ENCODE measurements at regions not wholly inside any gene's neighbourhood (a gene's known extent, or its start where the extent isn't known, plus 50 kb on each side); places are given as distances from the start of the nearest gene placed in this dataset.
A peak's percentile ranks its signal among the peaks of the same experiment; 100 is the strongest.

DNA sequence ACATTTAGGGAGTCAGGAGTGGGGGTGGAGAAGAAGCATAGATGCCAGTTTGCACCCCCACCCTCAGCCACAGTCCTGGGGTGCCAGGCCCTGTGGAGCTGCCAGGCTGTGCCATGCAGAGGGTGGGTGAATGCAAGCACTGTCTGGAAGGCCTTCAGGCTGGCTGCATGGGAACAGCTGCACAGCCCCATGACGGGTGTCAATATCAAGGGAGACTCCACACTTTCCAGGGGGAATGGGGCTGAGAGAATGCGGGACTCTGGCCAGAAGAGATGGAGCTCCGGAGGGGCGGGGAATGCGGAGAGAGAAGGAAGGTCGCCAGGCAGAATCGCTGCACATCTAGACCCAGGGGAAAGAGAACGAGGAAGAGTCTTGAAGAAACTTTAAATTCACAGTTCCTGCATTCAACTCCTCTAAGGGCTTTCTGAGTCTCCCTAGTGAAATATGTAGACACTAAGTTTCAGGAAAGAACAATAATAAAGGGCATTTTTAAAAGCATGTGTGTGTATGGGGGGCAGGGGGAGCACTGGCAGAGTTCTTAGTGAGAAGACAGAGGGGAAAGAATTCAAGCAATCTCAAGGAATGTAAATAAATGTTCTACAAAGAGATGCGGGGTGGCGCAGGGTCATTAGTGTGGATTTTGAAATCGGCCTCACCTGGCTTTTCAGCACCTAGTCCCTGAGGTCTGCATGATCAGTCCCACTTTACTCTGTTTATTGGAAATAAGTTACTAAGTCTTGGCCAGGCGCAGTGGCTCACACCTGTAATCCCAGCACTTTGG is 59.1 kb downstream of the BOD1 start:
- in situ Hi-C loops (cut with HindIII; ENCODE audit: low pct_ligation_motif_present, low pct_unique_long_range_greater_than_20kb, low sequenced_read_pairs): no loop called here
- no peak for DNase-seq

- in situ Hi-C loops (cut with HindIII; ENCODE audit: low pct_ligation_motif_present, low pct_unique_long_range_greater_than_20kb, low sequenced_read_pairs): no loop called here
- DNase-seq: no peak
Observed at GRCh38 chr5:173556142-173557028, 60.1 kb downstream of the BOD1 start.

DNA sequence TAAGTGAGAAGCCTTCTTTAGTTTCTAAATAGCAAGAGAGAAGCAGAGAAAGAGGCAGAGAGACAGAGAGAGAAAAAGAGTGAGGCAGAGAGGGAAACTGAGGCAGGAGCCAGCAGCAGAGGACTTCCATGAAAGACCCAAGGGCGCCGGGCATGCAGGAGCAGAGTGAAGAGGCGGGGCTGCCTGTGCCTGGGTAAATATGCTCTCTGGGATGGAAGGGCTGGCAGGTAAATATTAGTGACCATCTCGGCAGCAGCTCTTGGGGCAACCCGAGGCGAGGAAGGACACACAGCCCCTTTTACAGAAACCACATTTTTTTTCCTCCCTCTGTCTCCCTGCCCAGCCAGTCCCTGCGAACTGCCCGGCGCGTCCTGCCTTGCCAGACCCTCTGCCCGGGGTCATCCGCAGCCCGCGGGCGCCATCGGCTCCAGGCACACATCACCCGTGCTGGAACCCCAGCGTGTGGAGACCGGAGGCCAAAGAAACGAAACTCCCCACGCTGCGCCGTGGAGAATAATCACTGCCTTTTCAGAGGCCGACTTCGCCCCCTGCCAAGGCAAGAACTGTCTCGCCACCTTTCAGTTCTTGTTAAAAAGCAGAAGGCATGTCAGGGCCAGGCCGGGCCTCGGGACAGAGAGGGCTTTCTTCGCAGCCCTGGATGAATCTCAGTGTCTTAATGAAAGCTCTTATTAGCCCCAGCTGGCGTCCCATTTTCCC is 61.3 kb downstream of the BOD1 start:
- DNase-seq: no peak
- in situ Hi-C loops (cut with HindIII; ENCODE audit: low pct_ligation_motif_present, low pct_unique_long_range_greater_than_20kb, low sequenced_read_pairs): no loop called here

DNA sequence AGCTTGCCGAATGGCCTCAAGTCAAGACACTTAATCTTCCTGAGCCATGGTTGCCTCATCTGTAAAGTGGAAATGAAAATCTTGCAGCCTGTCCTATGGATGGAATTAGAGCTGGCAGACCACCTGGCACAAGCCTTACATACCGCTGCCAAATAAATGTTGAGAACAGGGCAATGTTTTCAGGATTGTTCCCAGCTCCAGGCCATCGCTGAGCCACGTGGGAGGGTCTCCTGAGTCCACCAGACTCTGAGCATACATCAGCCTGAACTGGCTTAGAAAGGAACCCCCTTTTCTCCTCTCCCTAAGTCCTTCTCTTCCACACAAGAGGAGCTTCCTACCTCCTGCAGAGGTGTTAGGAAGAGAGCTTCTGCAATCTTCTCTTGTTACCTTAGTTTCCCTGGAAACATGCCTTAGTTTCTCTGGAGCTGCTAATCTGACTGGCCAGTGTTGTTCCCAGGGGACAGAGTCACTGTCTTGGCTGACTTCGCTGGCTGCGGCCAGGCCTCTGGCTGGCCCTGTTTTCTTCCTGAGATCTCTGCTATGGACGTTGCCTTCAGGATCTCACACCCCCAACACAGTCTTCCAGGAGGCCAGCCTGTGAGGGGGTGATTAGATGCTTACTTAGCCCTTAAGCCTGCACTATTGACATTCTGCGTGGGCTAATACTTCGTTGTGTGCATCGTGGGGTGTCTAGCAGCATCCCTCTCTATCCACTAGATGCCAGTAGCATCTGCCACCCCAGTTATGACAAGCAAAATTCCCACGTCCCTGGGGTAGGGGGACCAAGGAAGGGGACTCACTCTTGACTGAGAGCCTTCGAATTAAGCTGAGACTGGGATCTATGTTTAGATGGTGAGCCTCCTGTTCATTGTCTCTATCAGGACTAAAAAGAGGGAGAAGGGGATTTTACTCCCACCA is 62.2 kb downstream of the BOD1 start:
- in situ Hi-C loops (cut with HindIII; ENCODE audit: low pct_ligation_motif_present, low pct_unique_long_range_greater_than_20kb, low sequenced_read_pairs): no loop called here
- DNase-seq: no peak

DNA sequence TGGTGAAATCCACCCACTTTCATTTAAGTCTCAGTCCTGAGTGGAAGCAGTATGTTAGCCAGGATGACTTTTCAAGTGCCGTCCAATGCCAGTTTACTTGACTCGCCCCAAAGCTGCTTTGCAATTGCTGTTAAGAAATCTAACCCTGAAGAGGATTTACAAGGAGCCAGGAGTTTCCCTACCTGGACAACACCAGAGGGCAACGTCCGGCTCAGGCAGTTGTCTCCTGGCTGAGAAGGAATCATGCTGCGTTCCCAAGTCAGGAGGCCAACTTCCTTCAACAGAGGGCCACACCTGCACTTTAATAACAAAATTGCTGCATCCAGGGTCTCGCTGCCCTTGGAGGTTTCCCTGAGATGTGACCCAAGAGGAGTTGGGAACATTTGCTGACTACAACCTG is 65.8 kb downstream of the BOD1 start:
- in situ Hi-C loops (cut with HindIII; ENCODE audit: low pct_ligation_motif_present, low pct_unique_long_range_greater_than_20kb, low sequenced_read_pairs): no loop called here
- no peak for DNase-seq

GRCh38 chr5:173549644-173550043 is 66.8 kb downstream of the BOD1 start:
- no peak for DNase-seq
- in situ Hi-C loops (cut with HindIII; ENCODE audit: low pct_ligation_motif_present, low pct_unique_long_range_greater_than_20kb, low sequenced_read_pairs): no loop called here

- in situ Hi-C loops (cut with HindIII; ENCODE audit: low pct_ligation_motif_present, low pct_unique_long_range_greater_than_20kb, low sequenced_read_pairs): no loop called here
- peak; percentile 79 for DNase-seq
Observed at GRCh38 chr5:173547579-173547978, 68.9 kb downstream of the BOD1 start.

DNA sequence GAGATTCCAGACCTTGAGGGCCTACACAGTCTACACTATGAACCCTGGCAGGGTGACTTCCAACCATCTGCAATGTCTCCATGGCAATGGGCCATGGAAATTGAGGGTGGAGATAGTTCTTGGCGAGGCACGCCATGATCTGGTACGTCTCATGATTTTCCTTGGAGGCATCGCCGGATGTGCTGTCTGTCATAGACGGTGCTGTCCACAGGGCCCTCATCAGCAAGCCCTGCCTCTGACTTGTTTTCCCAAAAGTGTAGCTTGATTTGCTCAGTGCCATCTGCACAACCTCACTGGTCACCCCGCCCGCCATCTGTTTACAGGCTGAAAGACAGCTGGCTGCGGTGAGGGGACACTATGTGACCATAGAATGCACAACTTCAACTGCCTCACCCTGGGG is 73.5 kb downstream of the BOD1 start:
- DNase-seq: no peak
- in situ Hi-C loops (cut with HindIII; ENCODE audit: low pct_ligation_motif_present, low pct_unique_long_range_greater_than_20kb, low sequenced_read_pairs): no loop called here

GRCh38 chr5:173542159-173542558 is 74.3 kb downstream of the BOD1 start:
- in situ Hi-C loops (cut with HindIII; ENCODE audit: low pct_ligation_motif_present, low pct_unique_long_range_greater_than_20kb, low sequenced_read_pairs): no loop called here
- DNase-seq: no peak

GRCh38 chr5:173538654-173539053 is 77.8 kb downstream of the BOD1 start:
- no peak for DNase-seq
- in situ Hi-C loops (cut with HindIII; ENCODE audit: low pct_ligation_motif_present, low pct_unique_long_range_greater_than_20kb, low sequenced_read_pairs): no loop called here

DNA sequence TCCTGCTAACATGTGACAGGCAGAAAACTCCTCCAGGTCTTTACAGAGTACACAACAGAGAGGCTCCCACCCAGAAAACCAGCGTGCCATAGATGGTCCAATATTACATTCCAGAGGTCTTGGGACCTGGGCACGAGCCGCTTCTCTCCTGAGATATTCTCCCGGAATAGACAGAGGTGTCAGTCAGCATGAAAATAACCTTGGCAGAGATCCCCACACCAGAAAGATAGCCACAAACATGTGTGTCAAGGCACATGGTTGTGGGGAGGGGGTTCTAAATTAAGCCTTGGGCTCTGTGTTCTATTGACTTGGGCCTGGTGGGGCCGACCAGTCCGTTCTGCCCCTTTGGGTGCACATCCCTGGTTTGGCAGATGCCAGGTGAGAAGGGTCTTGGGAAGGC is 78.4 kb downstream of the BOD1 start:
- no peak for DNase-seq
- in situ Hi-C loops (cut with HindIII; ENCODE audit: low pct_ligation_motif_present, low pct_unique_long_range_greater_than_20kb, low sequenced_read_pairs): no loop called here

- in situ Hi-C loops (cut with HindIII; ENCODE audit: low pct_ligation_motif_present, low pct_unique_long_range_greater_than_20kb, low sequenced_read_pairs): no loop called here
- DNase-seq: no peak
Observed at GRCh38 chr5:173537228-173537627, 79.2 kb downstream of the BOD1 start.

GRCh38 chr5:173535976-173536639 is 80.3 kb downstream of the BOD1 start:
- in situ Hi-C loops (cut with HindIII; ENCODE audit: low pct_ligation_motif_present, low pct_unique_long_range_greater_than_20kb, low sequenced_read_pairs): no loop called here
- DNase-seq: no peak

DNA sequence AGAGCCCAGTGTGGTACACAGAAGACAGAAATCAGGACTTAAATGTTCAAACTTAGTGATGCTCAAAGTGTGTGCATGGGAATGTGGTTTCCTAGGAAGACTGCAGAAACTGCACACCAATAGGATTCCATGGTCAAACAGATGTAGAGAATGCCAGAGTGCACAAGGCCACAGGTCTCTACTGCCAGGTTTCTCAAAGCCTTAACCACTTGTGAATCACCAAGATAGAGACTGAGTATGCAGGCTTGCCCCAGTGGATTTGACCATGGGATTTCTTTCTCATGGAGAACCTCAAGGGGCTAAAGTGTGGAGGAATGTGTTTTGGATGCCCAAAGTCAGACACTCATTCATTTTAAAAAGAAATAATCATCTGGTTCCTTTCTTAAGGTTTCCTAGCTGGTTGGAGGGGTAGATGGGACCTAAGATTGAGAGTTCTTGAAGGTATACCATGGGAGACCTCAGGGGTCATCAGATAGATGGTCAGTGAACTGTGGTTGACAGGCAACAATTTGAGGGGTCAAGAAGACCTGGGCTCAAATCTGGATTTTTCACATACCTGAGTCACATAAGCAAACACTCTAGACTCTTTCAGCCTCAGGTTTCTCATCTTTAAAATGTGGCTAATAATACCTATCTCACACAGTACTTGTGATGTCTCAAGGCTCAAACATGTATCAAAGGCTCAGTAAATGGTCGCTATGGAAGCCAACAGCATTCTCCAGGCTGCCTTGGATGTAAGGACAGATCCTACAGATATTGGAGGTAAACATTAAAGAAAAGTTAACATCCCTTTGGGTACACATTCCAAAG is 81.1 kb downstream of the BOD1 start:
- no peak for DNase-seq
- in situ Hi-C loops (cut with HindIII; ENCODE audit: low pct_ligation_motif_present, low pct_unique_long_range_greater_than_20kb, low sequenced_read_pairs): no loop called here

- in situ Hi-C loops (cut with HindIII; ENCODE audit: low pct_ligation_motif_present, low pct_unique_long_range_greater_than_20kb, low sequenced_read_pairs): no loop called here
- no peak for DNase-seq
Observed at GRCh38 chr5:173534664-173535063, 81.8 kb downstream of the BOD1 start.

DNA sequence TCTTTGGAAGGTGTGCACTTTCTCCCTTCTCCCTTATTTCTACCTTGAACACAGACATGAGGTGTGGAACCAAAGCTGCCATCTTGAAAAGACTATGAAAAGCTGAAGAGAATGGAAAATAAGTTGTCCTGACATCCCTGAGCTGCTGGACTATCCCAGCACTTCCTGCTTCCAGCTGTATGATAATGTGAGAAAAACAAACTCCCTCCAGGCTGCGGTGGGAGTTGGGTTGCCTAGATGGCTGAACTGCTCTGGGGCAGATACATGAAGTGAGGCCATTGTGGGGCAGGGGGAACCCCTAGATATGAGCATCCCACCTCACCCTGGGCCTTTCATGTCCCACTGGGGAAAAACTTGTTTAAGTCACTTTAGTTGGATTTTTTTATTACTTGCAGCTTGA is 82.4 kb downstream of the BOD1 start:
- in situ Hi-C loops (cut with HindIII; ENCODE audit: low pct_ligation_motif_present, low pct_unique_long_range_greater_than_20kb, low sequenced_read_pairs): no loop called here
- no peak for DNase-seq

DNA sequence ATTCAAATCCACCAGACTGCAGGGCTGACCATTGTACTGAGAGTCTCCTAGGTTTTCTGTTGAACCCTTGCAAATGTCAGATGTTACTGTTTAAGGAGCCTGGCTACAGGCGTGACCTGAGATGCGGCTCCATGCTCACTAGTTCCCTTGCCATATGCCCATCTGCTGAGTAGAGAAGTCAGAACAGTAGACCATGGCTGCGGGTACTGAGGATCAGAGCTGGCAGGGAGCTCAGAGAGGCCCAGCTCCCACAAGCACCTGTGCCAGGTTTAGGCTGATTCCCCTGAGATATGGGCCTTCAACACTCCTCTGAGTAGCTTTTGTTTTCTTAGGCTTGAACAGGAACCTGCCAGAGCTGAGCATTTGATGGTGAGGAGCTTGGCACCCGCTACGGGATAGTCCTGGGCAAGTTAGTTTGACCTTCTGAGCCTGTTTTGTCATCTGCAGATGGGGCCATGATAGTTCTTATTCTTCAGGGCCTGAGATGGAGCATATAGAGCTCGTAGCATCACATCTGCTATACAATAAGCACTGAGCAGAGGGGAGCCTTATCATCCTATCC is 83.7 kb downstream of the BOD1 start:
- no peak for DNase-seq
- in situ Hi-C loops (cut with HindIII; ENCODE audit: low pct_ligation_motif_present, low pct_unique_long_range_greater_than_20kb, low sequenced_read_pairs): no loop called here
